H9 (cell line): ENCODE measurements at regions not wholly inside any gene's neighbourhood (a gene's known extent, or its start where the extent isn't known, plus 50 kb on each side); places are given as distances from the start of the nearest gene placed in this dataset.

Experiments
- DNase-seq: peaks from one replicate; pipeline ENCODE4 v3.0.0-alpha.2; 2017
- H2AFZ ChIP-seq: one replicate; pipeline ENCODE4 v1.6.1; 2013; ENCODE audit warnings: mild to moderate bottlenecking, low read length, control low read depth, moderate library complexity
- H2AK5ac ChIP-seq: 2 replicates; pipeline ENCODE4 v1.6.1; 2013; ENCODE audit warnings: low read length, control low read depth, mixed read lengths; ENCODE audit not compliant: insufficient read length
- H2BK120ac ChIP-seq: one replicate; pipeline ENCODE4 v1.6.1; 2013; ENCODE audit warnings: low read depth, mild to moderate bottlenecking, low read length, control low read depth, inconsistent platforms; ENCODE audit not compliant: poor library complexity, severe bottlenecking
- H2BK12ac ChIP-seq: 2 replicates; pipeline ENCODE4 v1.6.1; 2013; ENCODE audit warnings: low read length, control low read depth, mixed read lengths, low read depth; ENCODE audit not compliant: insufficient read length
- H2BK15ac ChIP-seq: 2 replicates; pipeline ENCODE4 v1.6.1; 2013; ENCODE audit warnings: low read depth, low read length, control low read depth
- H2BK20ac ChIP-seq: one replicate; pipeline ENCODE4 v1.6.1; 2013; ENCODE audit warnings: low read depth, mild to moderate bottlenecking, low read length, control low read depth, inconsistent platforms; ENCODE audit not compliant: poor library complexity, severe bottlenecking
- H2BK5ac ChIP-seq: 2 replicates; pipeline ENCODE4 v1.6.1; 2013; ENCODE audit warnings: low read length, control low read depth, mixed read lengths; ENCODE audit not compliant: insufficient read length
- H3K14ac ChIP-seq: 2 replicates; pipeline ENCODE4 v1.6.1; 2013; ENCODE audit warnings: low read length, control low read depth; ENCODE audit not compliant: insufficient read depth
- H3K18ac ChIP-seq: 2 replicates; pipeline ENCODE4 v1.6.1; 2013; ENCODE audit warnings: low read depth, mild to moderate bottlenecking, mixed read lengths, low read length, control low read depth; ENCODE audit not compliant: insufficient read length
- H3K23ac ChIP-seq: 2 replicates; pipeline ENCODE4 v1.6.1; 2013; ENCODE audit warnings: low read length, control low read depth, mixed read lengths, low read depth; ENCODE audit not compliant: insufficient read length
- H3K23me2 ChIP-seq: 2 replicates; pipeline ENCODE4 v1.6.1; 2013; ENCODE audit warnings: low read depth, mild to moderate bottlenecking, mixed read lengths, low read length, control low read depth; ENCODE audit not compliant: insufficient read length, poor library complexity, severe bottlenecking
- H3K27ac ChIP-seq: 2 replicates; pipeline ENCODE4 v1.5.1; 2013; ENCODE audit warnings: low read length, control low read depth, mixed read lengths, low read depth; ENCODE audit not compliant: insufficient read length
- H3K27me3 ChIP-seq: 2 replicates; pipeline ENCODE4 v1.6.1; 2013; ENCODE audit warnings: low read length, control low read depth, inconsistent platforms; ENCODE audit not compliant: insufficient read depth
- H3K4ac ChIP-seq: 2 replicates; pipeline ENCODE4 v1.6.1; 2013; ENCODE audit warnings: low read depth, mild to moderate bottlenecking, control low read depth, inconsistent platforms, low read length, moderate library complexity
- H3K4me1 ChIP-seq: 2 replicates; pipeline ENCODE4 v1.6.1; 2013; ENCODE audit warnings: low read length, control low read depth, inconsistent platforms; ENCODE audit not compliant: insufficient read depth
- H3K4me2 ChIP-seq: 2 replicates; pipeline ENCODE4 v1.6.1; 2013; ENCODE audit warnings: low read length, control low read depth, mixed read lengths; ENCODE audit not compliant: insufficient read length, insufficient read depth
- H3K56ac ChIP-seq: 2 replicates; pipeline ENCODE4 v1.6.1; 2013; ENCODE audit warnings: low read depth, mild to moderate bottlenecking, mixed read lengths, low read length, control low read depth; ENCODE audit not compliant: insufficient read length
- H3K79me1 ChIP-seq: 2 replicates; pipeline ENCODE4 v1.6.1; 2013; ENCODE audit warnings: low read depth, mild to moderate bottlenecking, moderate library complexity, low read length, control low read depth, inconsistent platforms; ENCODE audit not compliant: insufficient read depth, poor library complexity, severe bottlenecking
- H3K79me2 ChIP-seq: 2 replicates; pipeline ENCODE4 v1.6.1; 2013; ENCODE audit warnings: low read length, control low read depth, inconsistent platforms; ENCODE audit not compliant: insufficient read depth
- H3K9ac ChIP-seq: 2 replicates; pipeline ENCODE4 v1.6.1; 2013; ENCODE audit warnings: low read length, control low read depth, mixed read lengths; ENCODE audit not compliant: insufficient read length; ENCODE audit errors: extremely low read depth
- H3K9me3 ChIP-seq: one replicate; pipeline ENCODE4 v1.6.1; 2013; ENCODE audit warnings: low read depth, low read length, inconsistent platforms; ENCODE audit not compliant: control insufficient read depth
- H3T11ph ChIP-seq: one replicate; pipeline ENCODE4 v1.6.1; 2013; ENCODE audit warnings: mild to moderate bottlenecking, low read length, control low read depth, inconsistent platforms
- H4K20me1 ChIP-seq: one replicate; pipeline ENCODE4 v1.6.1; 2013; ENCODE audit not compliant: control insufficient read depth, insufficient read length, insufficient read depth
- H4K5ac ChIP-seq: 2 replicates; pipeline ENCODE4 v1.6.1; 2013; ENCODE audit warnings: low read depth, mild to moderate bottlenecking, mixed read lengths, low read length, control low read depth; ENCODE audit not compliant: insufficient read length
- H4K8ac ChIP-seq: replicated peaks from 2 replicates; pipeline ENCODE4 v1.6.1; 2013; ENCODE audit warnings: low read length, control low read depth, mixed read lengths, low read depth; ENCODE audit not compliant: insufficient read length
- H4K91ac ChIP-seq: 2 replicates; pipeline ENCODE4 v1.6.1; 2013; ENCODE audit warnings: low read depth, mild to moderate bottlenecking, moderate library complexity, mixed read lengths, low read length, control low read depth; ENCODE audit not compliant: insufficient read length
- H3K27ac Mint-ChIP-seq, 3 experiments: 2 replicates in 2 of 3; 3 replicates in 1 of 3; pipeline ENCODE4 v1.8.0; 2020 to 2021; ENCODE audit warnings: mixed read lengths in 3 of 3, mild to moderate bottlenecking in 1 of 3, moderate library complexity in 1 of 3
- H3K27me3 Mint-ChIP-seq: 2 replicates; pipeline ENCODE4 v1.8.0; 2021; ENCODE audit warnings: low read depth, mild to moderate bottlenecking, moderate library complexity, mixed read lengths
- H3K36me3 Mint-ChIP-seq, 3 experiments: 2 replicates in 2 of 3; 3 replicates in 1 of 3; pipeline ENCODE4 v1.8.0; 2020 to 2021; ENCODE audit warnings: low read depth in 3 of 3, mixed read lengths in 3 of 3; ENCODE audit not compliant: insufficient read depth in 1 of 3
- H3K4me1 Mint-ChIP-seq, 2 experiments: 2 replicates each; pipeline ENCODE4 v1.8.0; 2020; ENCODE audit warnings: mixed read lengths in 2 of 2
- H3K4me3 Mint-ChIP-seq, 2 experiments: 2 replicates in 1 of 2; 3 replicates in 1 of 2; pipeline ENCODE4 v1.8.0; 2020 to 2021; ENCODE audit warnings: mild to moderate bottlenecking in 2 of 2, mixed read lengths in 2 of 2, moderate library complexity in 1 of 2
- H3K9me3 Mint-ChIP-seq, 2 experiments: 2 replicates in 1 of 2; 3 replicates in 1 of 2; pipeline ENCODE4 v1.8.0; 2020; ENCODE audit warnings: mild to moderate bottlenecking in 2 of 2, mixed read lengths in 2 of 2, moderate library complexity in 1 of 2
- CTCF ChIP-seq: fragments of 200-600 bp; sonication (generic); conservative IDR thresholded peaks from 3 replicates; pipeline ENCODE4 v1.8.0; 2021; ENCODE audit warnings: antibody characterized with exemption, mild to moderate bottlenecking
- WGBS: extraction: QIAGEN DNeasy Blood & Tissue Kit; methylation state at CpG from one replicate; pipeline ENCODE4 v1.1.7; 2013; ENCODE audit warnings: missing lambda C conversion rate, low lambda C conversion rate, mixed read lengths; ENCODE audit not compliant: insufficient read length; ENCODE audit errors: extremely low coverage; 5-methylcytosine and 5-hydroxymethylcytosine counted together

- Histone ChIP-seq H3K18ac (no peak overlapping the region), H3K9me3 (no peaks in the 10 kb centered on the region), H3K79me2 (no peaks in the 10 kb centered on the region), H2BK120ac (no peak overlapping the region), H3K27ac (no peak overlapping the region), H2AK5ac (no peak overlapping the region), H2BK5ac (no peak overlapping the region), H3K4me2 (no peak overlapping the region), H3K23ac (no peak overlapping the region), H4K20me1 (no peaks in the 10 kb centered on the region), H3K9ac (no peak overlapping the region), H2BK20ac (no peak overlapping the region), H3K4me1 (no peaks in the 10 kb centered on the region), H3T11ph (no peak overlapping the region), H3K27me3 (no peaks in the 10 kb centered on the region), H4K91ac (no peak overlapping the region), H2AFZ (no peak overlapping the region), H2BK15ac (no peak overlapping the region), H3K56ac (no peak overlapping the region), H2BK12ac (no peak overlapping the region), H3K4ac (no peak overlapping the region), H3K79me1 (no peaks in the 10 kb centered on the region), H4K8ac (no peak overlapping the region), H4K5ac (no peak overlapping the region), H3K23me2 (no peaks in the 10 kb centered on the region), H3K14ac (no peak overlapping the region)
- Mint-ChIP-seq H3K4me1 (no peaks in the 10 kb centered on the region), H3K27ac (no peak overlapping the region), H3K9me3 (no peaks in the 10 kb centered on the region), H3K27me3 (no peaks in the 10 kb centered on the region), H3K4me3 (no peak overlapping the region), H3K36me3 (no peaks in the 10 kb centered on the region)
- no CpG with 5 or more reads among the region's 1 CpG for WGBS
- TF ChIP-seq CTCF, result no peak
- DNase-seq, result no peak
Measured at GRCh38 chr1:103187673-103188072, 79.4 kb upstream of the COL11A1 start.
